ENCODE measurements at regions not wholly inside any gene's neighbourhood (a gene's known extent, or its start where the extent isn't known, plus 50 kb on each side); places are given as distances from the start of the nearest gene placed in this dataset.

DNA sequence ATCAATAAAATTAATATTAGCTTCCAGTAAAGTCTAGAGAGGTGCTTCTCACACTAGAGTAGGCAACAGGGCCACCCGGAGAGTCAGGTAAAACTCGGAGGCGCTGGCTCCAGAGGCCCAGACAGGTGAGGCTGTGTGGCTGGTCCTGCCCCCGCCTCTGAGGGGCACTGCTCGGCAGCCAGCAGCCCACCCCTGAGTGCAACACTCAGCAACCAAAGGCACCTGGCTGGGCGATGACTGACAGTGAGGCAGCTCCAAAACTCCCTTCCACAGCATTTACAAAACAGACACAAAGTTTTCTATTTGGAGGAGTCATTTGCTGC lies 138.8 kb upstream of the ID2 start:
- H3K4me3 Mint-ChIP-seq: peak overlapping the region; percentile 36
- no peaks in the 10 kb centered on the region for H3K27me3 Mint-ChIP-seq (ENCODE audit: insufficient read depth)
- H3K36me3 Mint-ChIP-seq (ENCODE audit: low read depth): peaks cover 3% of the 10 kb centered on the region
- H3K27ac Mint-ChIP-seq: peak overlapping the region; percentile 99
- H3K4me1 Mint-ChIP-seq (ENCODE audit: low read depth): peaks cover 92% of the 10 kb centered on the region
- intact Hi-C loops (cut with micrococcal nuclease): loop anchor here (1.0 to 5.0 kb wide), 30 partner anchors 22 to 1112 kb away; no protein-coding TSS in a partner anchor
- H3K9me3 Mint-ChIP-seq: no peaks in the 10 kb centered on the region
- no peak for DNase-seq (ENCODE audit: low spot score)

DNA sequence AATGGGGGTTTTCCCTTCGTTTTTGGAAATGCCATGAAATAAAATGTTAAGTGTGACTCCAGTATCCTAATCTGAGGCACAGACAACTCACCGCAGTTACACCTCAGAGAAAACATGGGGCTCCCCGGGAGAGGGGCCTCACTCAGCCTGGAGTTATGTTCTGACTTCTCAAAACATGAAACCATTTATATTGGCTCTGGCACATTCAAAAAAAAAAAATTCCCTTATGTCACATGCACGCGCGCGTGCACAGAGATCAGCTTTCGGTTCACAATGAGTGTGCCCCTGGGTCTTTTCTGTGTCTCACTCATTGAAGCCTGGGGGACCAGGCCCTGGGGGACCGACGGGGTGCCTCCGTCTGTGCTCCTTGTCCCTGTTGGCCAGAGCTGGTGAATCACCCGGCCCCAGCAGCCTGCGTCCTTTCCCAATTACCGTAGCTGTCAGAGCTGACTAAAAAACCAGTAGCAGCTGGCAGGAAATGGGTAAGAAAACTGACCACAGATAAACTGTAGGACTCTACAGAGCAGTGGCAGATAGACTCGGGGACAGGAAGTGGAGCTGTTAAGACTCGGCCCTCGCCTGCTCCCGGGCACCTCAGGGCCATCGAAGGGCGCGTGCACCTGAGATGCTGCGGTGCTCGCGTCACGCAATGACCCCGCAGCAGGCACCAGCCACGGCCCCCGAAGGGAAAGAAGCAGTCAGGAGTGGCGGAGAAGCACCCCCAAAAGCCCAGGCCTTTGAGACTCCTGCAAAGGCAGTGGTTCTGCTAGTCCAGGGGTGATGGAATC lies 138.3 kb upstream of the ID2 start:
- H3K4me1 Mint-ChIP-seq (ENCODE audit: low read depth): peaks cover 91% of the 10 kb centered on the region
- intact Hi-C loops (cut with micrococcal nuclease): loop anchor here (1.0 to 5.0 kb wide), 30 partner anchors 22 to 1112 kb away; no protein-coding TSS in a partner anchor
- H3K36me3 Mint-ChIP-seq (ENCODE audit: low read depth): peaks cover 3% of the 10 kb centered on the region
- no peaks in the 10 kb centered on the region for H3K27me3 Mint-ChIP-seq (ENCODE audit: insufficient read depth)
- DNase-seq (ENCODE audit: low spot score): peak; percentile 77
- peak overlapping the region; percentile 68 for H3K4me3 Mint-ChIP-seq
- H3K27ac Mint-ChIP-seq: peak overlapping the region; percentile 99
- no peaks in the 10 kb centered on the region for H3K9me3 Mint-ChIP-seq

DNA sequence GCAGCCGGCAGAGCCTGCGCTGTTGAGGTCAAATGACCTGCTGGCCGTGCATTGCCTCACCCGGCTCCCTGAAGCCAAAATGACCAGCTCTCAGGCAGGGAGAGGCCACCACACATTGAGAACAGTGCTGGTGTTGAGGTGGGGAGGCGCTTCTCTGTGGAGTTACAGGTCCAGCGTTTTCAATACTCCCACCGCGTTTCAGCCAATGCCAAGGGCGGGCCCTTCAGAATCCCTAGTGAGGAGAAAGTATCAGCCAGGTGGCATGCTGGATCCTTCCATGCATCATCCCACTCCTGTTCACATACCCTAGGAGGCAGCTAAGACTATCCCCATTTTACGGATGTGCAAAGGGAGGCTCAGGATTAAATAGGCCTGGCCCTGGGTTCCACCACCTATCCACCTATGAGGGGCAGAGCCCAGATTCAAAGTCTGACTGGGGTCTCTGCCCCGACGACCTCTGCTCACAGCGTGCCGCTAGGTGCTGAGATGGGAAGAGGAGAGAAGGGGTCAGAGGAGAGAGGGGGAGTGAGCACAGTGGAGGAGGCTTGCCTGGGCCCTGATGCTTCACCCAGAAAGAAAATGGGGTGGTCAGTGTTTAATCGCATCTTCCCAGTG lies 137.6 kb upstream of the ID2 start:
- intact Hi-C loops (cut with micrococcal nuclease): loop anchor here (5.0 kb wide), 2 partner anchors 218 to 957 kb away; no protein-coding TSS in a partner anchor
- Mint-ChIP-seq H3K9me3 (no peaks in the 10 kb centered on the region), H3K4me3 (peak overlapping the region; percentile 59), H3K36me3 (ENCODE audit: low read depth) (peaks cover 3% of the 10 kb centered on the region), H3K4me1 (ENCODE audit: low read depth) (peaks cover 88% of the 10 kb centered on the region), H3K27me3 (ENCODE audit: insufficient read depth) (no peaks in the 10 kb centered on the region), H3K27ac (peak overlapping the region; percentile 99)
- DNase-seq (ENCODE audit: low spot score): no peak

DNA sequence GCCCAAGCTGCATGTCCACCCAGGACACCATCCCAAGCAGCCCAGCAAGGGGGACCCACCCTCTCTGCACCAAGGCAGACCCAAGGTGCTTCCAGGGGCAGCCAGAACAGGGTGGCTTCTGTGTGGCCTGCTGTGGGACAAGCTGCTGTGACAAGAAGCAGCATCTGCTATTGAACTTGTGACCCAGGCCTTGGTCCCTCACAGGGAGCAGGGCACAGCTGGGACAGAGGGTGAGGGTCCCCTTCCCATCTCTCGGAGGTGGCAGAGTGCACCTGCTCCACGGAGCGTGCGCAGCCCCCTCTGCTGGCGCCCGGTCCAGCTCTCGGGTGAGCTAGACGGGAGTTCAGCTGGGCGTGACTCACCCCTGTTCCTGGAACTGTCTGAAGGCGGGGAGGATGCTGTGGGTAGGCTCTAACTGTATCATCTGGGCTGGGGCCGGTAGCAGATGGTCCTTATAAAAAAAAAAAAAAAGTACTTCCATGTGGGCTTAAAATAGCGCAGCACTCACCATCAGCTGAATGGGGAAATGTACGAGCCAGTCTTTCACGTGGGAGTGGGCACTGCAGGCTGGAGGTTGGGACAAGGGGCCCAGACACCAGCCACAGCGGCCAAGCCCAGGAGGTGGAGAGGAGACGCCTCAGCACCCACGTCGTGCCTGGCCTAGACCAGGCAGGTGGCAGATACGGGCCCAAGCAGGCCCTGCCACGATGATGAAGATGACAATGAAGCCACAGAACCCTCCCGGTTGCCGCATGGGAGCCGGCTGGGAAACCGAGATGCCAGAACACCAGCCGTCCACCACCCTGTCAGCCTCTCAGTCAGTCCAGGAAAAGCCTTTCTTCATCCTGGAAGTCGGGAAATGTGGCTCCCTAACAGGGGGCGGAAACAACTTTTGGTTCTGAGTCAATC lies 136.8 kb upstream of the ID2 start:
- peaks cover 80% of the 10 kb centered on the region for H3K4me1 Mint-ChIP-seq (ENCODE audit: low read depth)
- peak; percentile 83 for DNase-seq (ENCODE audit: low spot score)
- no peaks in the 10 kb centered on the region for H3K9me3 Mint-ChIP-seq
- H3K36me3 Mint-ChIP-seq (ENCODE audit: low read depth): peaks cover 3% of the 10 kb centered on the region
- no peaks in the 10 kb centered on the region for H3K27me3 Mint-ChIP-seq (ENCODE audit: insufficient read depth)
- peak overlapping the region; percentile 59 for H3K4me3 Mint-ChIP-seq
- H3K27ac Mint-ChIP-seq: peak overlapping the region; percentile 99
- intact Hi-C loops (cut with micrococcal nuclease): loop anchor here (1.0 to 5.0 kb wide), 4 partner anchors 31 to 977 kb away; no protein-coding TSS in a partner anchor

DNA sequence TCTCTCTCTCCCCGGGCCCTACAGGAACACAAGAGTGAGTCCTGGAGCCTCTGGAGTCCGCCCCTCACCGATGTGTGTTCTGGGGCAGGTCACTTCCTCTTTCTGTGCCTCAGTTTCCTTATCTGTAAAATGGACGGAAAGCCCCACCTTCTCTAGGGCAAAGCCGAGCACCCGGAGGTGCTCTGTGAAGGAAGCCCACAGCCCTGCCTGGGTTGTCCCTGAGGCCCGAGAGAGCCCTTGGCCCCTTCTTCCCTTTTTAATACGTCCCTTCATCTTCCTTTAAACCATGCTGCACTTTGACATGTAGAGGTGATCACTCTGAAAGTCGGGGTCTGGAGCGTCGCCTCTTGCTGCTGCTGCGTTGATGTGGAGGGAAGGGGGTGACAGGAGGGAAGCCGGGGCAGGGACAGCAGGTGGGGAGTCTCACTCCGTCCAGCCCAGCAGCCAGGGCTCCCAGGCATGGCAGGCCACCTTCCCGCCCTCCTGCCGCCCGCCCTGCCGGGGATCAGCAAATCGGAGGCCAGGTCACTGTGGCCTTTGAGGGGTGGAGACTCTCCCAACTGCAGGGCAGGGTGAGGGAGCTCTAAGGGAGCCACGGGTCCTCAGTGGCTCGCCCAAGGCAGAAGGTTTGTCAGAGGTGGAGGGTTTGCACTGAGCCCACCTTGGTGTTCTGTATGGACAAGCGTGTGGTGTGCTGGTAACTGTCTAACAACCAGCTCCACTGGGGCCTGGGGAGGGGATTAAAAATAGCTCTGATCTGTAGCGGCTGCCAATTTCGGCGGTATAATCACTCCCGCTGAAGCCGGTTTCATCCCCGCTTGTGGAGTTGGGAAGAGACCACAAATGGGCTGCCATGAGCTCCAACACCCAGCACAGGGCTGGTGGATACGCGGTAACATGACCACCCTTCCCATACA lies 135.9 kb upstream of the ID2 start:
- Mint-ChIP-seq H3K9me3 (no peaks in the 10 kb centered on the region), H3K27ac (peak overlapping the region; percentile 99), H3K27me3 (ENCODE audit: insufficient read depth) (no peaks in the 10 kb centered on the region), H3K4me3 (no peak overlapping the region), H3K36me3 (ENCODE audit: low read depth) (peaks cover 3% of the 10 kb centered on the region), H3K4me1 (ENCODE audit: low read depth) (peaks cover 71% of the 10 kb centered on the region)
- intact Hi-C loops (cut with micrococcal nuclease): loop anchor here (1.0 kb wide), 2 partner anchors 30 to 978 kb away; no protein-coding TSS in a partner anchor
- DNase-seq (ENCODE audit: low spot score): no peak

DNA sequence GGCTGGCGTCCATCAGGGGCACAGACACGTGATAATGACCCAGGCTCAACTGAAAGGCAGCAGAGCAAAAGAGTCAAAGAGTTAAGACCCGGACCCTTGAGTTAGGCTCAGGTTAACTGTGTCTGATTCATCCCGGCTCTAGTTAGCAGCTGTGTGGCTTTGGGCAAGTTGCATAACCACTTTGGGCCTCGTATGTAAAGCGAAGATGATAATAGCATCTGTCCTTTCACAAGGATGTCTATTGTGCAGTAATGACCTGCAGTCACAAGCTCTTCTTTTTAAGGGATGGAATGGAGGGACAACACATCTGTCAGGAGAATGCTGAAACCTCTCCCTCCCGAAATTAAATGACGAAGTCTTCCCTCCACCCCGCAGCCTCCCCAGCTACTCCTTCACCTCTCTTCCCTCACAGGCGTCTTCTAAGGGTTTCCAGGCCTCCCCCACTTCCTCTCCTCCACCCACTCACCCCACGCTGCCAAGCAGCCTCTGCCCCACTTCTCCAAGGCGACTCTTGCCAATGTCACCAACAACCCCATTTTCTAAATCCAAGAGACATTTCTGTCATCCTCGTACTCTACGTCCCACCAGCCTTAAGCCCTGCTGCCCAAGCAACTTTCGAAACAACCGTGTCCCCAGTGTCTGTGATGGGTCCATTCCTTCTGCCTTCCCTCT lies 135.1 kb upstream of the ID2 start:
- peak overlapping the region; percentile 74 for H3K27ac Mint-ChIP-seq
- intact Hi-C loops (cut with micrococcal nuclease): no loop called here
- no peak for DNase-seq (ENCODE audit: low spot score)
- no peaks in the 10 kb centered on the region for H3K27me3 Mint-ChIP-seq (ENCODE audit: insufficient read depth)
- H3K36me3 Mint-ChIP-seq (ENCODE audit: low read depth): peaks cover 3% of the 10 kb centered on the region
- peak overlapping the region; percentile 35 for H3K4me3 Mint-ChIP-seq
- H3K4me1 Mint-ChIP-seq (ENCODE audit: low read depth): peaks cover 69% of the 10 kb centered on the region
- H3K9me3 Mint-ChIP-seq: no peaks in the 10 kb centered on the region

DNA sequence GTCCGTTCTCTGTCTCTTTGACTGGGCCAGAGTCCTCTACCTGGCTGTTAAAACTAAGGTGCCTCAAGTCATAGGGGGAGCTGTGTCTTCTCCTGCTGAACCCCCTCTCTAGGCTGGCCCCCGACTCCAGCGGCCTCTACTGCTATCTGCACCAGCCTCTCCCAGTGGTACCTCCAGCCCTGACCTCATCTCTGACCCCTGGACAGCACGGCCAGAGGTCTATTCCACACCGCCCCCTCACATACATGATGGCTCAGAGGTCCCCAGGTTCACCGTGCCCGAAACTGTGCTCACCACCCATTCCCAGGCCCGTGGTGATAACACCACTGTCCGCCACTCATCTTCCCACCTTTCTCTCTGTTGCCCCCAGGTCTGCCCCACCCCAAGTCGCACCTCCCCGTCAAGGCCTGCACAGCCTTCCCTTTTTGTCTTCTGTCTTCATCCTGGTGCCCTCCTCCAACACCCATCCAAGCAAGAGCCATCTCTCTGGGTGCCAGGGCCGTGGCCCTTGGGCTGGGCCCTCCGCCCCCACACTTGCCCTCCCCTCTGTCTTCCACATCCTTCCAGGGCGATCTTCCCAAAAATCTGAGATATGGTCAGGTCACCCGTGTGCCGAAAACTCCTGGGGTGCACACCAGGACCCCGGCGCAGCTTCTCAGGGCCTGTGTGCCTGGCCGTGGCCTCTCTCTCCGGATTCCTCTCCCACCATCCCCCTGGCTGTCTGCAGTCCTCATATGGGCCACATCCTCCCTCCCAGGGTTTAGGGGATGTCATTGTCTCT lies 134.4 kb upstream of the ID2 start:
- DNase-seq (ENCODE audit: low spot score): no peak
- peaks cover 2% of the 10 kb centered on the region for H3K36me3 Mint-ChIP-seq (ENCODE audit: low read depth)
- H3K27me3 Mint-ChIP-seq (ENCODE audit: insufficient read depth): no peaks in the 10 kb centered on the region
- H3K4me1 Mint-ChIP-seq (ENCODE audit: low read depth): peaks cover 65% of the 10 kb centered on the region
- no peaks in the 10 kb centered on the region for H3K9me3 Mint-ChIP-seq
- peak overlapping the region; percentile 62 for H3K27ac Mint-ChIP-seq
- intact Hi-C loops (cut with micrococcal nuclease): no loop called here
- peak overlapping the region; percentile 35 for H3K4me3 Mint-ChIP-seq

DNA sequence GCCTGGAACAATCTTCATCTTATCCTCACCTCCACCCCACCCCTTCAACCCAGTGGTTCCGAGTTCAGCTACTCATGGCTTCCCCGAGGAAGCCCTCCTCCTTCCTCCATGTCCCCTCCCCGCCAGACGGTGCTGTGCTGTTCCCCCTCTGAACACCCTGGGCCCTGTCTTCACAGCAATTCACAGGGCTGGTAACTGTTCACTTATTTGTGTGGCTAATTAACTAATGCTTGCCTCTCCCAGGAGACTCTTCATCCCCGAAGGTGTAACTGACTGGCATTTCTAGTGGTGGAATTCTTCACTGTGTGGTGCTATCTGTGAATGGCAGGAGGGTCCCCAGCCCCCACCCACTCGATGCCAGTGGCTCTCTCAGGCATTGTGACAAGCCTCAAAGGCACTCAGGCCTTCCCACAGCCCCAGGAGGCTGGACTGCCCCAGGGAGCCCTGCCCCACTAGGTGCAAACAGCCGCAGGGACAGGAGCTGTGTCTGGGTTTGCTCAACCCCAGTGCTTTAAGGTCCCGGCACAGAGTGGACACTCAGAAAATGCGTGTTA lies 133.7 kb upstream of the ID2 start:
- Mint-ChIP-seq H3K27ac (peak overlapping the region; percentile 69), H3K27me3 (ENCODE audit: insufficient read depth) (no peaks in the 10 kb centered on the region), H3K4me1 (ENCODE audit: low read depth) (peaks cover 58% of the 10 kb centered on the region), H3K4me3 (no peak overlapping the region), H3K9me3 (no peaks in the 10 kb centered on the region), H3K36me3 (ENCODE audit: low read depth) (peaks cover 2% of the 10 kb centered on the region)
- no peak for DNase-seq (ENCODE audit: low spot score)
- intact Hi-C loops (cut with micrococcal nuclease): no loop called here

DNA sequence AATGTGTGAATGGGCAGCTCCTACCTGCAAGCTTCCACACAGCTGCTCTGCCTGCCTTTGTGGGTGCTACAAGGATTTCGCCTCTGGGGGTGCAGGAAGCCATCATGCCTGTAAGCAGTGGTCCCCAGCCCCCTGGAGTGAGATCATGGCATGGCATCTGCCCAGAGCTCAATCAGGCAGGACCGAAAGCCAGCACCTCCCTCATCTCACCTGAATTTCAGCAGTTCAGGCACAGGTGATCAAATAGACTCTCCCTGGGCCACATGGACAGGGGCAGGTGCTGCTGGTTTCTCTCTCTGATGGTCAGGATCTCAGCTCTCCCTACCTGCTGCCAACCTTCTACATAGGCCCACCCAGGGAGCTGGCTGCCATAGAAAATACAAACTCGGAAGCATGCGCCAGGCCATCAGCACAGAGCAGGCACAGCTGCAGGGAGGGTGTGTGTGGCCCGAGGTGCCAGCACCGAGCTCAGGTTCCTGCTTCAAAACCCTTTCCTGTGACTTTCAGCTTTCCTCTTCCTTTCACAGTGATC lies 133.2 kb upstream of the ID2 start:
- no peaks in the 10 kb centered on the region for H3K27me3 Mint-ChIP-seq (ENCODE audit: insufficient read depth)
- intact Hi-C loops (cut with micrococcal nuclease): no loop called here
- peaks cover 52% of the 10 kb centered on the region for H3K4me1 Mint-ChIP-seq (ENCODE audit: low read depth)
- no peak overlapping the region for H3K27ac Mint-ChIP-seq
- no peak overlapping the region for H3K4me3 Mint-ChIP-seq
- H3K36me3 Mint-ChIP-seq (ENCODE audit: low read depth): peaks cover 2% of the 10 kb centered on the region
- DNase-seq (ENCODE audit: low spot score): no peak
- H3K9me3 Mint-ChIP-seq: no peaks in the 10 kb centered on the region

DNA sequence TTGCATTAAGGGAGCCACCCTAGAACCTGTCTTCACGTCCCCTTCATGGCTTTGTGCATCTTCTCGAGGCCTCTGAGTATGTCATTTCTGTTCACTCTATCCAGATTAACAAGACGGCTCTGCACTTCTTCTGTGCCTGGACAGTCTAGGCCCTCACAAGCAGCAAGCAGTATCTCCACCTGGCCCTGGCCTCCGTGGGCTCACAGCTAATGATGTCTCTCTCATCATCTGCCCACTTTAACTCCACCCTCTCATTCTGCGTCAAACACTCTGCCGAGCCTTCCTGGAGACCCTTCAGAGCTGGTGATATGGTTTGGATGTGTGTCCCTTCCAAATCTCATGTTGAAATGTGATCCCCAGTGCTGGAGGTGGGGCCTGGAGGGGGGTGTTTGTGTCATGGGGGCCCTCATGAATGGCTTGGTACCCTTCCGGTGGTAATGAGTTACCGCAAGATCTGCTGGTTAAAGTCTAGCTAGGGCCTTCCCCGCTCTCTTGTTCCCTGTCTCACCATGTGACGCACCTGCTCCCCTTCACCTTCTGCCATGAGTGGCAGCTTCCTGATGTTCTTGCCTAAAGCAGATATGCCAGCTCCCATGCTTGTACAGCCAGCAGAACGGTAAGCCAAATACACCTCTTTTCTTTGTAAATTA lies 132.5 kb upstream of the ID2 start:
- Mint-ChIP-seq H3K4me1 (ENCODE audit: low read depth) (peaks cover 45% of the 10 kb centered on the region), H3K9me3 (no peaks in the 10 kb centered on the region), H3K36me3 (ENCODE audit: low read depth) (no peaks in the 10 kb centered on the region), H3K27ac (no peak overlapping the region), H3K27me3 (ENCODE audit: insufficient read depth) (no peaks in the 10 kb centered on the region), H3K4me3 (no peak overlapping the region)
- intact Hi-C loops (cut with micrococcal nuclease): no loop called here
- DNase-seq (ENCODE audit: low spot score): no peak

All from activated T-helper 1 cell treated with anti-CD3 and anti-CD28 coated beads, Interleukin-12 subunit alpha, Interleukin-12 subunit beta, Interleukin-2, Interleukin-4 antibody, amounts not matched to agents 30 ng/mL and 10 ng/mL and 1 ng/mL, durations not matched to agents 14 hours and 24 hours and 36 hours (primary cell).